HFF-Myc (cell line): ENCODE measurements at regions not wholly inside any gene's neighbourhood (a gene's known extent, or its start where the extent isn't known, plus 50 kb on each side); places are given as distances from the start of the nearest gene placed in this dataset.

Source experiments
- DNase-seq: peaks from one replicate; pipeline ENCODE4 v3.0.0-alpha.2; 2011; ENCODE audit warnings: low read depth; ENCODE audit errors: extremely low read depth
- H3K4me3 ChIP-seq: replicated peaks from 2 replicates; pipeline ENCODE4 v1.5.1; 2011; ENCODE audit warnings: low read depth, mild to moderate bottlenecking, control low read depth, low read length
- TF ChIP-seq, protein P1 (sequence below): IDR thresholded peaks from 2 replicates; pipeline ENCODE4 v1.5.1; 2012; ENCODE audit warnings: mild to moderate bottlenecking, low read depth, low read length, control low read depth; ENCODE audit errors: missing control alignments

DNA sequence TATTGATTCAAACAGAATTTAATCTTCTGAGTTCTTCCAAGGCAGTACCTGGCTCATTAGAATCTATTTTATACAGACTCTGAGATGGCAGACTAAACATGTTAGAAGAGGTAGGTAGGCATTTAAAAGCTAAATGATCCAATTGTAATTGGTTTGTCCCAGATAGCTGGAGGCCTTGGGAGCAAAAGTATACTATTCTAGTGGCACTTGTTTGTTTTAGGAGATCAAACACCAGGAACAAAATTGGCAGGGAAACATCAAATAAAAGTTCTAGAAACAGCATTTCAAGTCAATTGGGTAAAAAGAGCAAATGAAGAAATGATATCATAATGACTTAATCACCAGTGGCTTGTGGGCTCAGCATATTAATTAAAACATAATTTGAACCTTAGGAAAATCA, 521.4 kb downstream of the PRR16 start:
- TF ChIP-seq, protein P1, sequence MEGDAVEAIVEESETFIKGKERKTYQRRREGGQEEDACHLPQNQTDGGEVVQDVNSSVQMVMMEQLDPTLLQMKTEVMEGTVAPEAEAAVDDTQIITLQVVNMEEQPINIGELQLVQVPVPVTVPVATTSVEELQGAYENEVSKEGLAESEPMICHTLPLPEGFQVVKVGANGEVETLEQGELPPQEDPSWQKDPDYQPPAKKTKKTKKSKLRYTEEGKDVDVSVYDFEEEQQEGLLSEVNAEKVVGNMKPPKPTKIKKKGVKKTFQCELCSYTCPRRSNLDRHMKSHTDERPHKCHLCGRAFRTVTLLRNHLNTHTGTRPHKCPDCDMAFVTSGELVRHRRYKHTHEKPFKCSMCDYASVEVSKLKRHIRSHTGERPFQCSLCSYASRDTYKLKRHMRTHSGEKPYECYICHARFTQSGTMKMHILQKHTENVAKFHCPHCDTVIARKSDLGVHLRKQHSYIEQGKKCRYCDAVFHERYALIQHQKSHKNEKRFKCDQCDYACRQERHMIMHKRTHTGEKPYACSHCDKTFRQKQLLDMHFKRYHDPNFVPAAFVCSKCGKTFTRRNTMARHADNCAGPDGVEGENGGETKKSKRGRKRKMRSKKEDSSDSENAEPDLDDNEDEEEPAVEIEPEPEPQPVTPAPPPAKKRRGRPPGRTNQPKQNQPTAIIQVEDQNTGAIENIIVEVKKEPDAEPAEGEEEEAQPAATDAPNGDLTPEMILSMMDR: no peak
- DNase-seq: no peak
- no peak overlapping the region for H3K4me3 ChIP-seq

DNA sequence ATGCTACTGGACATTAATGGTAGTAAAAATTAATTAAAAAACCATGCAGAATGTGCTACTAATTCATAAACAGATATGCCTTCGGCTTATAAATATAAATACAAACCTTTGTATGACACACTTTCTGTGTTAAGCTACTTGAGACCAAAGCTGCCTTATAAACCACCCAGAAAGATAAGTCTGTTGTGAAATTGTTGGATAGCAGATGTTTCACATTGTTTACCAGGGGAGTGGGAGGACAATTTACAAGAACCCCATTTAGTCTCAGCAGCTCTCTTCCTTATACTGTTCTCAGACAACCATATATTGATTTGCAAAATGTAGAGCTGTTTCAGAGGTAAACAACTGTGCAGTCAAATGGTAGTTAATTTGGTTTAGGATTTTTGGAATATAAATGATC, 524.4 kb downstream of the PRR16 start:
- TF ChIP-seq, protein P1: no peak
- no peak overlapping the region for H3K4me3 ChIP-seq
- DNase-seq: no peak

DNA sequence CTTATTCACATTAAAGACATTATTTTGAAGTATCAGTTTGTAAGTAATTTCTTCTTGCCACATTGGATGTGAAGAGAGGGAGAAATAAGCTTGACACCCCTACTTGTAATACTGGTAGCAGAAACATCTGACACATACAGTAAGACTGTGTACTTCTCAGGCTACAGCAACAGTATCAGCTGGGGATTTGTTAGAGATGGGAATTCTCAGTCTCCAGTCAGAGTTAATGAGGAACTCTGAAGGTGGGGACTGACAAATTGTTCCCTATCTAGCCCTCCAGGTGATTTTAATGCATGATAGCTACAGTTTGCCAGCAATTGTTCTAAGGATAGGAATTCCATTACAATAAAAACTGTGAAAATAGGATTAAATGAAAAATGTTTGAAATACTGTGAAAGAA, 524.8 kb downstream of the PRR16 start:
- no peak overlapping the region for H3K4me3 ChIP-seq
- TF ChIP-seq, protein P1: no peak
- no peak for DNase-seq

DNA sequence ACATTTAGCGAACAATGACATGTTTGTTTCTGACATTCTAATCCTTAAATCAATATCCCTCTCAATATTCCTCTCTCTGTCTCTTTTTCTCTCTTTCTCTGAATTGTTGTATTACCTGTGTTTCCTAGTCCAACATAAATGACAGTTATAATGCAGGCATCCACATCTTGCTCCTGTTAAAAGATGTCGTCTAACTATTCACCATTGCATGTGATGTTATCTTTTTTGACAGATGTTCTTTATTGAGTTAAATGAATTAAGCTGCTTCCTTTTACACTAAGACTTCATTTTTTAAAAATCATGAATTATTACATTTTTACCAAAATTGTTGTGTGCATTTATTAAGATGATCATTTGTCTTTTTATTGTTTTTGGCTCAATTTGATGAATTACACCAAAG, 527.5 kb downstream of the PRR16 start:
- no peak overlapping the region for H3K4me3 ChIP-seq
- TF ChIP-seq, protein P1: no peak
- no peak for DNase-seq

DNA sequence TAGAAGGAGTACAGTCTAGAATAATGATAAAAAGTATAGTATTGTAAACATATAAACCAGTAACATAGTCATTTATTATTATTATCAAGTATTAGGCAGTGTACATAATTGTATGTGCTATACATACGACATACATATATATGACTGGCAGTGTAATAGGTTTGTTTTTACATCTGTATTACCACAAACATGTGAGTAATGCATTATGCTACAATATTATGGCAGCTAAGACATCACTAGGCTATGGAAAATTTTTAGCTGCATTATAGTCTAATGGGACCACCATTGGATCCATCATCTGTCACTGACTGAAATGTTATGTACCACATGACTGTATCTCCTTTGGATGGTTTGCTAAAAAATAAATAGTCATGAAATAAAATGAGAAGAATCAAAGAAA, 530.0 kb downstream of the PRR16 start:
- TF ChIP-seq, protein P1: no peak
- DNase-seq: no peak
- H3K4me3 ChIP-seq: no peak overlapping the region

DNA sequence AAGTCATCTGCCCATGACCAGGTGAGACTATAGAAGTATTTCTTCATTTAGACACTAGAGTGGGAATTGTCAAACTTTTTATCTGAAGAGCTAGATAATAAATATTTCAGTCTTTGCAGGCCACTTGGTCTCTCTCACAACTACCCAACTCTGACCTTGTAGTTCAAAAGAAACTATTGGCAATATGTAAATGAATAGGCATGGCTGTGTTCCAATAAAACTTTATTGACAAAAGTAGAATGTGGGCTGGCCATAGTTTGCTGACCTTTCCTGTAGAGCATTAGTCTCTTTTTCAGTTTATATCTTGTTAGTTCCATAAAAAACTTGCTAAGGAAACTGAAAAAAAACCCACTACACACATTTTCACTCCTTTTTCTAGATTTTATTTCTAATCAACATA, 535.5 kb downstream of the PRR16 start:
- DNase-seq: no peak
- TF ChIP-seq, protein P1: no peak

DNA sequence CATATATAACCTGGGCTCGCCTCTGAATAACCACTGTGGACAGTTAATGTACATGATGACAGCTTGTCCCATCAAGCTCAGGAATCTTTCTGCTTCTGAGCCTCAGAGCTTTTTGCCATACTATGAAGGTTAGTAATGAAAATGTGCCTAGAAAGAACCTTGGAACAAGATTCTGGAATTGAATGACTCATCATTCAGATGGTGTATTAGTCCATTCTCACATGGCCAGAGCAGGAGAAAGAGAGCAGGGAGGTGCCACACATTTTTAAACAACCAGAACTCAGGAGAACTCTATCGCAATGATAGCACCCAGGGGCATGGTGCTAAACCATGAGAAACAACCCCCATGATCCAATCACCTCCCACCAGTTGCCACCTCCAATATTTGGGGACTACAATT, 542.1 kb downstream of the PRR16 start:
- TF ChIP-seq, protein P1: no peak
- no peak for DNase-seq
- no peak overlapping the region for H3K4me3 ChIP-seq

More for the DNA sequence above, 535.5 kb downstream of the PRR16 start:
- H3K4me3 ChIP-seq: no peak overlapping the region
